H1 (cell line): ENCODE measurements at regions not wholly inside any gene's neighbourhood (a gene's known extent, or its start where the extent isn't known, plus 50 kb on each side); places are given as distances from the start of the nearest gene placed in this dataset.

Source experiments
- BRCA1 ChIP-seq: IDR thresholded peaks from 2 replicates; pipeline ENCODE4 v1.6.1; 2012; ENCODE audit warnings: low read depth, low read length, improper control_type of control experiment
- HDAC6 ChIP-seq: IDR thresholded peaks from one replicate; pipeline ENCODE4 v1.7.1; 2012; ENCODE audit warnings: low read depth, mild to moderate bottlenecking, inconsistent platforms, low read length, moderate library complexity
- TAF7 ChIP-seq: optimal IDR thresholded peaks from 2 replicates; pipeline ENCODE3; 2011; ENCODE audit warnings: low read depth, mild to moderate bottlenecking, inconsistent platforms, low read length, moderate library complexity, borderline replicate concordance
- TBP ChIP-seq: IDR thresholded peaks from 2 replicates; pipeline ENCODE4 v1.6.1; 2011; ENCODE audit warnings: low read depth, low read length, improper control_type of control experiment
- TCF12 ChIP-seq: IDR thresholded peaks from 2 replicates; pipeline ENCODE4 v1.6.1; 2011; ENCODE audit warnings: low read depth, mild to moderate bottlenecking, low read length
- TF ChIP-seq, protein P1 (sequence below): fragments of 300-600 bp; sonication (generic); IDR thresholded peaks from 2 replicates; pipeline ENCODE4 v1.7.1; 2012; ENCODE audit warnings: low read length, moderate library complexity, mild to moderate bottlenecking, inconsistent platforms; ENCODE audit not compliant: insufficient replicate concordance

DNA sequence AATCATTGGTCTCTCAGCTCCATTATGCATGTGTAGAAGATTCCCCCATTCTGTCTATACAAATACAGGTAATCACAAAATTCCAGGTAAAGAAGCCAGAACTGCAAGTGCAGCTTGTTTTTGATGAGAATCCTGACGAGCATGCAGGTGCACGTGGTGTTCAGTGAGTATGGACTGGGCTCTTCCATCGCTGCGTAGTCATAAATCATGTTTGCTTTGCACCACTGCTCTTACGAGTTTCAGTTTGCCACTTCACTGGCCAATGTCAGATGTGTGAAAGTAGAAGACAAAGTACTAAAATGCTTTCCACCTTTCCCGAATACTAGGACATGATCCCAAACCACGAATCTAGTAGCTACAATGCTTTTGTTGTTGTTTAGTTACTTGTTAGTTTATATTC is 390.7 kb downstream of the LIG4 start (continued):
- TF ChIP-seq, protein P1, sequence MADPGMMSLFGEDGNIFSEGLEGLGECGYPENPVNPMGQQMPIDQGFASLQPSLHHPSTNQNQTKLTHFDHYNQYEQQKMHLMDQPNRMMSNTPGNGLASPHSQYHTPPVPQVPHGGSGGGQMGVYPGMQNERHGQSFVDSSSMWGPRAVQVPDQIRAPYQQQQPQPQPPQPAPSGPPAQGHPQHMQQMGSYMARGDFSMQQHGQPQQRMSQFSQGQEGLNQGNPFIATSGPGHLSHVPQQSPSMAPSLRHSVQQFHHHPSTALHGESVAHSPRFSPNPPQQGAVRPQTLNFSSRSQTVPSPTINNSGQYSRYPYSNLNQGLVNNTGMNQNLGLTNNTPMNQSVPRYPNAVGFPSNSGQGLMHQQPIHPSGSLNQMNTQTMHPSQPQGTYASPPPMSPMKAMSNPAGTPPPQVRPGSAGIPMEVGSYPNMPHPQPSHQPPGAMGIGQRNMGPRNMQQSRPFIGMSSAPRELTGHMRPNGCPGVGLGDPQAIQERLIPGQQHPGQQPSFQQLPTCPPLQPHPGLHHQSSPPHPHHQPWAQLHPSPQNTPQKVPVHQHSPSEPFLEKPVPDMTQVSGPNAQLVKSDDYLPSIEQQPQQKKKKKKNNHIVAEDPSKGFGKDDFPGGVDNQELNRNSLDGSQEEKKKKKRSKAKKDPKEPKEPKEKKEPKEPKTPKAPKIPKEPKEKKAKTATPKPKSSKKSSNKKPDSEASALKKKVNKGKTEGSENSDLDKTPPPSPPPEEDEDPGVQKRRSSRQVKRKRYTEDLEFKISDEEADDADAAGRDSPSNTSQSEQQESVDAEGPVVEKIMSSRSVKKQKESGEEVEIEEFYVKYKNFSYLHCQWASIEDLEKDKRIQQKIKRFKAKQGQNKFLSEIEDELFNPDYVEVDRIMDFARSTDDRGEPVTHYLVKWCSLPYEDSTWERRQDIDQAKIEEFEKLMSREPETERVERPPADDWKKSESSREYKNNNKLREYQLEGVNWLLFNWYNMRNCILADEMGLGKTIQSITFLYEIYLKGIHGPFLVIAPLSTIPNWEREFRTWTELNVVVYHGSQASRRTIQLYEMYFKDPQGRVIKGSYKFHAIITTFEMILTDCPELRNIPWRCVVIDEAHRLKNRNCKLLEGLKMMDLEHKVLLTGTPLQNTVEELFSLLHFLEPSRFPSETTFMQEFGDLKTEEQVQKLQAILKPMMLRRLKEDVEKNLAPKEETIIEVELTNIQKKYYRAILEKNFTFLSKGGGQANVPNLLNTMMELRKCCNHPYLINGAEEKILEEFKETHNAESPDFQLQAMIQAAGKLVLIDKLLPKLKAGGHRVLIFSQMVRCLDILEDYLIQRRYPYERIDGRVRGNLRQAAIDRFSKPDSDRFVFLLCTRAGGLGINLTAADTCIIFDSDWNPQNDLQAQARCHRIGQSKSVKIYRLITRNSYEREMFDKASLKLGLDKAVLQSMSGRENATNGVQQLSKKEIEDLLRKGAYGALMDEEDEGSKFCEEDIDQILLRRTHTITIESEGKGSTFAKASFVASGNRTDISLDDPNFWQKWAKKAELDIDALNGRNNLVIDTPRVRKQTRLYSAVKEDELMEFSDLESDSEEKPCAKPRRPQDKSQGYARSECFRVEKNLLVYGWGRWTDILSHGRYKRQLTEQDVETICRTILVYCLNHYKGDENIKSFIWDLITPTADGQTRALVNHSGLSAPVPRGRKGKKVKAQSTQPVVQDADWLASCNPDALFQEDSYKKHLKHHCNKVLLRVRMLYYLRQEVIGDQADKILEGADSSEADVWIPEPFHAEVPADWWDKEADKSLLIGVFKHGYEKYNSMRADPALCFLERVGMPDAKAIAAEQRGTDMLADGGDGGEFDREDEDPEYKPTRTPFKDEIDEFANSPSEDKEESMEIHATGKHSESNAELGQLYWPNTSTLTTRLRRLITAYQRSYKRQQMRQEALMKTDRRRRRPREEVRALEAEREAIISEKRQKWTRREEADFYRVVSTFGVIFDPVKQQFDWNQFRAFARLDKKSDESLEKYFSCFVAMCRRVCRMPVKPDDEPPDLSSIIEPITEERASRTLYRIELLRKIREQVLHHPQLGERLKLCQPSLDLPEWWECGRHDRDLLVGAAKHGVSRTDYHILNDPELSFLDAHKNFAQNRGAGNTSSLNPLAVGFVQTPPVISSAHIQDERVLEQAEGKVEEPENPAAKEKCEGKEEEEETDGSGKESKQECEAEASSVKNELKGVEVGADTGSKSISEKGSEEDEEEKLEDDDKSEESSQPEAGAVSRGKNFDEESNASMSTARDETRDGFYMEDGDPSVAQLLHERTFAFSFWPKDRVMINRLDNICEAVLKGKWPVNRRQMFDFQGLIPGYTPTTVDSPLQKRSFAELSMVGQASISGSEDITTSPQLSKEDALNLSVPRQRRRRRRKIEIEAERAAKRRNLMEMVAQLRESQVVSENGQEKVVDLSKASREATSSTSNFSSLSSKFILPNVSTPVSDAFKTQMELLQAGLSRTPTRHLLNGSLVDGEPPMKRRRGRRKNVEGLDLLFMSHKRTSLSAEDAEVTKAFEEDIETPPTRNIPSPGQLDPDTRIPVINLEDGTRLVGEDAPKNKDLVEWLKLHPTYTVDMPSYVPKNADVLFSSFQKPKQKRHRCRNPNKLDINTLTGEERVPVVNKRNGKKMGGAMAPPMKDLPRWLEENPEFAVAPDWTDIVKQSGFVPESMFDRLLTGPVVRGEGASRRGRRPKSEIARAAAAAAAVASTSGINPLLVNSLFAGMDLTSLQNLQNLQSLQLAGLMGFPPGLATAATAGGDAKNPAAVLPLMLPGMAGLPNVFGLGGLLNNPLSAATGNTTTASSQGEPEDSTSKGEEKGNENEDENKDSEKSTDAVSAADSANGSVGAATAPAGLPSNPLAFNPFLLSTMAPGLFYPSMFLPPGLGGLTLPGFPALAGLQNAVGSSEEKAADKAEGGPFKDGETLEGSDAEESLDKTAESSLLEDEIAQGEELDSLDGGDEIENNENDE: no peak
- TF ChIP-seq TAF7: no peak
- TF ChIP-seq TCF12: no peak
- no peak for TF ChIP-seq BRCA1
- TF ChIP-seq TBP: no peak
- TF ChIP-seq HDAC6: no peak
